Stimulated activated CD4-positive, alpha-beta T cell treated with anti-CD3 and anti-CD28 coated beads, Interleukin-4, amount 100 ng/mL, for 1 hour (primary cell): ENCODE measurements at regions not wholly inside any gene's neighbourhood (a gene's known extent, or its start where the extent isn't known, plus 50 kb on each side); places are given as distances from the start of the nearest gene placed in this dataset.
"Not testable (repeated sequence)": the region's sequence is repeated elsewhere in the genome, so short reads cannot be mapped to it uniquely, and the experiment has no call there.

Experiments
- DNase-seq: peaks from one replicate; pipeline ENCODE4 v3.0.0-alpha.2; 2020

DNA sequence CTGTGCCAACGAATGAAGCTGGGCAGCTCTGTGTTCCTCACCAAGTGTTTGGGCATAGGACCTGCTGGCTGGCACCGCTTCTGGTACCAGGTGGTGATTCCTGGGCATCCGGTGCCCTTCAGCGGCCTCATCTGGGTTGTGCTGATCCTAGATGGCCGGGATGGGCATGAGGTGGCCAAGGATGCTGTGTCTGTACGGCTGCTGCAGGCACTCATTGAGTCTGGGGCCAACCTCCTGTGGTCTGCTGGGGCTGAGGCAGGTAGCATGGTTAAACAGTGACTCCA, 96.1 kb upstream of the PLEKHM1 start:
- DNase-seq, result not testable (repeated sequence)

DNA sequence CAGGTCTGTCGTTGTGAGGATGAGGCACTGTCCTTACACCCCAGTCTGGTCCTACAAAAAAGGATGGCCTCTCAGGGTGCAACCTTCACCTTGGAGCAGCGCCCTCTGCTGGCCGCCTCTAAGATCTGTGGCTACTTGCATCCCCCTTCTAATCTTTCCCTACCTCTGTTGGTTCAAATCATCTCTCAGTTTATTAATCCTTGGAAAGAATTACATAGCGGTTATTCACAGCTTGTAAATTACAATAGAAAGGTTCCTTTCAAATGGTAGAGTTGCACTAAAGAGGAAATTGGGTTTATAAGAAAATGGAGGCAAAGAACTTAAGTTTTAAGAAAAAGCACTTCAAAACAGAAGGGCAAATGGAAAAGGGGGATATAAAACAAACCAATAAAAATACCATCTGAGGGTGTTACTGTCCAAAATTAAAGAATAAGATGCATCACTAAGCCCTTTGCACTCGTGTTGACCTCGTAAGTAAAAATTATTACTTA, 102.0 kb upstream of the PLEKHM1 start:
- DNase-seq, result peak; percentile 82

GRCh38 chr17:45596347-45596746, 105.8 kb upstream of the PLEKHM1 start:
- not testable (repeated sequence) for DNase-seq

- DNase-seq, result not testable (repeated sequence)
Measured at GRCh38 chr17:45600052-45601012, 109.8 kb upstream of the PLEKHM1 start.

GRCh38 chr17:45601013-45601412, 110.5 kb upstream of the PLEKHM1 start:
- DNase-seq, result not testable (repeated sequence)

DNA sequence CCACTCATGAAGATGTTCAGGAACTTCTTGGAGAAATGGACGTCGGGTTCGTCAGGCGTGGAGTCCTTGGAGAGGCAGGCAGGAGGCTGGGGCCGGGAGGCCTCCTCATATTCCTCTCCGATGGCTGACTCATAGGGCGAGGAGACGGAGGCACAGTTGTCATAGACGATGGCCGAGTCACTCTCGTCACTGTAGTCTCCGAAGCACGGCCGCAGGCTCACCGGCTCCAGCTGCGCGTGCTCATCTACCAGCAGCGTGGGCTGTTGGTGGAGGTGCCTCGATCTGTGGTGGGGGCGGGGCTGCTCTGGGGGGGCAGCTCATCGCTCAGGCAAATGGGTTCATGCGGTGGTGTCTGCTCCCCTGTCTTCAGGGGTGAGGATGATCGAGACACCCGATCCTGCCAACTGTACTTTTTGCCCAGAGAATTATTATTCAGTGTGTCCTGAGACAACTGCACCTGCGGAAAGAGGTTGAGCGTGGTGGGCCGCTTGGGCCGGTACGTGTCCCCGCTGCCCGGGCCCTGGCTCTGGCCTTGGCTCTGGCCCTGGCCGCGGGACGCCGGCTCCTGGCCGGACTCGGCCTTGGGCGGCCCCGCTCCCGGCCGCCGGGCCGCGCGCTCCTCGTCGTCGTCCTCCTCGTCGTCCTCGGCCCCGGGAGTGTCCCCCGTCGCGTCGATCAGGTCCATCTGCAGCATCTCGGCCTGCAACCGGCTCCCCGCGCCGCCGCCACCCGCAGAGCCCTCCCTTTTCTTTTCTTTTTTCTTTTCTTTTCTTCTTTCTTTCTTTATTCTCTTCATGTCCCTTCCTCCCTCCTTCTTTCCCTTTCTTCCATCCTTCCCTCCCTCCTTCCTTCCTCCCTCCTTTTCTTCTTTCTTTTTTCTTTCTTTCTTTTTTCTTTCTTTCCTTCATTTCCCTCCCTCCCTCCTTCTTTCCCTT, 111.4 kb upstream of the PLEKHM1 start:
- not testable (repeated sequence) for DNase-seq

DNA sequence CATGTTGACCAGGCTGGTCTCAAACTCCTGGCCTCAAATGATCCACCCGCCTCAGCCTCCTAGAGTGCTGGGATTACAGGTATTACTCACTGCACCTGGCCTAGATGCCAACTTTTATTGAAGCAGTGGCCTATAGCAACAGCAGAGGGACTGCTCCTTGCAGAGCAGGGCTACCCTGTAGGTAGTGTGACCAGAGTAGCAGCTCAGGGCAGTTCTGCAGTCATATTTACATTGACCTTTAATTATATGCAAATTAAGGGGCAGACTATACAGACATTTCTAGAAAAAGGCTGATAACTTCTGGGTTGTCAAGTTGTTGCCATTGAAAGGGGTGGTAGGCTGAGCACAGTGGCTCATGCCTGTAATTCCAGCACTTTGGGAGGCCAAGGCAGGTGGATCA, 115.2 kb upstream of the PLEKHM1 start:
- not testable (repeated sequence) for DNase-seq

DNA sequence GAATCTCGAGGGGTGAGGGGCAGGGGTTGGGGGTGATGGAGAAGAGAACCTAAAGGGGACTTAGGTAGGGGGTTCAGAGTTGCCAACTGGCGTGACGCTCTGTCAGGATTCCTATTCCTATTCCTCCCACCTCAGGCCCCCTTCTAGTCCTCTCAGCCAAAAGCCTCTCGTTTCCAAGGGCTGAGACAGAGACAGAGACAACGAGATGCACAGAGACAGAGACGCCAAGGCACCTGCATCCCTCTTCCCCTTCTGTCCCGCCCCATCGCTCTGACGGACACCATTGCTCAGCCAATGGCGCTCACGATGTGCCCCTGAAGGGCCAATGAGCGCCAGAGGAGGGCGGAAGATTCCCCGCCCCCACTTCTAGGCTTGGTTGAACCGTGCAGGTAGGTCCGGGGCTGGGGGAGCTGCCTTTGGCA, 129.5 kb upstream of the PLEKHM1 start:
- DNase-seq, result peak; percentile 84

DNA sequence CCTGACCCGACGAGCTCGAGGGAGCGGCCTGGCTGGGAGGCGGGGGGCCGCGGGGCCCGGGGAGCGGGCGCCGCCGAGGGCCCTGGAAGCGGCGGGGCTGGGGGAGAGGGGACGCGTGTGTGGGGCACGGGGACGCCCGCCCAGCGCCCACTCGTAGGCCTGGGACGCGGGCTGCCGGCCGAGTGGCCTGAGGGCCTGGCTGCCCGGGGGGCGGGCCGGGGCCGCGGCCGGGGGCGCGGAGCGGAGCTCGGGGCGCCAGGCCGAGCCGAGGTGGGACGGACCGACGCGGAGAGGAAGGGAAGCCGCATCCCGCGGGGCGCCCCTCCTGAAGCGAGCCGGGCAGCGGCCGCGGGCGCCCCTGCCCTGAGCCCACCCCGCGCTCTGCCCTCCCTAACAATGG, 129.9 kb upstream of the PLEKHM1 start:
- not testable (repeated sequence) for DNase-seq

- DNase-seq, result not testable (repeated sequence)
Measured at GRCh38 chr17:45621087-45621486, 130.6 kb upstream of the PLEKHM1 start.

- not testable (repeated sequence) for DNase-seq
Measured at GRCh38 chr17:45622295-45622694, 131.8 kb upstream of the PLEKHM1 start.

GRCh38 chr17:45628019-45628418, 137.5 kb upstream of the PLEKHM1 start:
- DNase-seq, result no peak

- no peak for DNase-seq
Measured at GRCh38 chr17:45631941-45632340, 141.4 kb upstream of the PLEKHM1 start.

DNA sequence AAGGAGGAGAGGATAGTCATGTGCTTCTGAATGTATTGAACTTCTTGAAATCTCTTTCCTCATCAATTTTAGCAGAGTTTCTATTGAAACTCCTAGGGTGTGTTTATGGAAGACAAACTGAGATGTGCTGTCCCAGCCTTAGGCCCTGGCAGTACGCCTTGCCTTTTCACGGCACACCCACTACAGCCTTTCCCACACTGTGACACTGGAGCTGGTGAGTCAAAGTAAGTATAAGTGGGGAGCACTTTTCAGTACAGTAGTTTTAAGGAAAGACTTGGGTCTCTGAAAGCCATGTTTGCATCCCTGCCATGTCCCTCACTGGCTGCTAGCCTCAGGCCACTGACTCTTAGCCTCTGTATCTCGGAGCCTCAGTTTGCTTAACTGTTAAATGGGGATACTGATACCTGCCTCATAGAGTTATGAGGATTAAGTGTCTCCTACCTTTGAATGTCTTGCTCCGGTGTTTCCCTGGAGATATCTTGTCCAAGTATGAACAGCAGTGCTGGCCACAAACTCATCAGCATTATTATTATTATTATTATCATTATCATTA, 144.7 kb upstream of the CRHR1 start:
- no peak for DNase-seq

DNA sequence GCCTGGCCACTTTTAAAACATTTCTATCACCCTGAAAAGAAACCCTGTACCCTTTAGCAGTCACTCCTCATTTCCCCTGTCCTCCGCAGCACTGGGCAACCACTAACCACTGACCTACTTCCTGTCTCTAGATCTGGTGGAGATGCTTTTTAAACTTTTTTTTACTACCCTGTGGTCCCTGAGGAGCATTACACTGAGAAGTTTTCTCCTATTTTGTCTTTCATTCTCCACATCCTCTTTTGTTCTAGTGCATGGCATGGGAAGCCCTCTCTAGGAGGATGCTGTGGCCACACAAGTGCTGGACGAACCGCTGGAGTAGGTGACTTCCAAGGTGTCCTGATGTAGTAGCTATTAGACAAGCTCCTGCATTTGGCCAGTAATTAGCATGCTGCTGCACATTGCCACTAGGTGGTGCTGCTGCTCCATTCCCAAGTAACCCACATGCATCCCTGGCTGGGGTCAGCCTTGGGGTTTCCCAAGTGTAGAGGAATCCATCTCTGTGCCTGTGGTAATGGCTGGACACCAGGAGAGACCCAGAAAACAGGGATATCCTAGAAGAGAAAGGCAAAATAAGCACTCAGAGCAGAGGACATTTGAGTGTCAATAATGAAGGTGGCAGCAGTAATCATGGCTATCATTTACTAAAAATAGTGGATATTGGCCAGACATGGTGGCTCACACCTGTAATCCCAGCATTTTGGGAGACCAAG, 143.8 kb upstream of the CRHR1 start:
- peak; percentile 75 for DNase-seq

- DNase-seq, result no peak
Measured at GRCh38 chr17:45641541-45641940, 142.6 kb upstream of the CRHR1 start.

DNA sequence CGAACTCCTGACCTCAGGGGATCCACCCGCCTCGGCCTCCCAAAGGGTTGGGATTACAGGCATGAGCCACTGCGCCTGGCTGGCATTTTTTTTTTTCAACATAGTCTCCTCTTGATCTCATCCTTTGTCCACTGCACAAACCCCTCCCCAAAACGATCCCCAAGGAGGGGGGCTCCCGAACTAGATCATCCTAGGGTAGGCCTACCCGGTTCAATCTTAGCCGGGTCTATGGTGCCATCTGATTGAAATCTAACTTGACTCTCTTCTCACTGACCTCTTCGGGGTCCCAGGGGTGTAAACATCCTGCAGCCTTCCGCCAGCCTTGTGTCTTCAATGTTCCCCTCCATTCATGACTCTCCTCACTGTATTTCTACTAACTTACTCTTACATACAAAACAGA, 140.5 kb upstream of the CRHR1 start:
- no peak for DNase-seq

- DNase-seq, result not testable (repeated sequence)
Measured at GRCh38 chr17:45644637-45645036, 139.5 kb upstream of the CRHR1 start.

DNA sequence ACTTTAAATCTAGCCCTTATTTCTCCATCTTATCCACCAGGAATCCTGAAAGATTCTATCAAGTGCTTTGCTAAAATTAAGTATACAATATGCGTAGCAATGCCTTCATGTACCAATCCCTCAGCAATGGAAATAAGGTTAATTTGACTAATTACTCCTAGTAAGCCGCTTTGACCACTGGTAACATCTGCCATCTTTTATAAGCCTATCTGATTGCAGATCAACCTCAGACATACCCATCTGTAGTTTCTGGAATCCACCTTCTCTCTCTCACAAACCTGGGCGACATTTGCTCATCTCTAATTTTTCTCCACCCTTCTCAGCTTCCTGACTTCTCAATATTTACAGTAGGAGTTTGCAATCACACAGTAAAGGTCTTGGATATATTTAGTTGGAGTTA, 138.8 kb upstream of the CRHR1 start:
- DNase-seq, result no peak

DNA sequence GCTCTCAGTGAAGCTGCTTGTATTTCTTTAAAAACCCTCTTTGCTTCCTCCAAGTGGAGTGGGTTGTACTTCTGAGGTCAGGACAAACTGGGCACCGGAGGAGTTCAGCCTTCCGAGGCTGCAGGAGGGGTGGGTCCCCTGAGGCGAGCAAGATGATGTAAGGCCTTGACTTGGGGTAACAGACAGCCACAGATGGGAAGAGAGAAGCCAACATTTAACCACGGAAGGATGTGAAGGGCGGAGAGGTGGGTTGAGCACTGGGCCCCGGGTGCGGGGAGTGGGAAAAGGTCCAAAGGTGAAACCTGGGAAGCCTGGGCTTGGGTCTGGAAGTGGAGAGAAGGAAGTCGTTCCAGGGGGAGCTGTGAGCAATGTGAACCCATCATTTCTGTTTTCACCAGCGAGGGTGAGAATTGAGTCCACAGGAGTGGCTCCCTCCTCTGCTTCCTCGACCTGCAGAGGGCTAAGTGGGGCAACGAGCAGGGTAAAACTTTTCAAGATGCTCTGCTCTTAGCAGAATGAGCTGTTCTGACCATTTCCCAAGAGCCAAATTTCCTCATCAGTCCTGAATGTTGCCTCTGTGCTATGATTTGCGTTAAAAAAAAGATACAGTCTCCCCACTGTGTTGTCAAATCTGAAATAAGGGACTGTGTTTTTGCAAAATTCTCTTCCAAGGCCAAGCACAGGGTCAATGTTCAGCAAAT, 137.7 kb upstream of the CRHR1 start:
- DNase-seq, result no peak

DNA sequence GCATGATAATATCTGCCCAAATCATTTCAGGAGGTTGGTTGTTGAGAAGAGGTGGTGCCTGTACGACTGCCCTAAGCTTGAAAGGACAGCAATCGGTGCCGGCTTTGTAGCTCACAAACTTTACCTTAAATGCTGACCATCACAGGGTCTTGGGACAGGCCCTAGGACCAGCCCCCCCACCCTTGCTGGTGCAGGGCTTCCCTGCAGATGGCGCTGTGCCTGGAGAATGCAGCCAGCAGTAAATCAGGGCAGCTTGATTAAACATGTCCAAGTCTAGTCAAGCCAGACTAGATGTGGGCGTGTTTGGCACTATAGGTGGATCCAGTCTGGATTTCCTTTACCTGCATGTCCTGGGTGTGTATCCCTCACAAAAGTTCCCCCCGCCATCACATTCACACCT, 135.5 kb upstream of the CRHR1 start:
- no peak for DNase-seq

DNA sequence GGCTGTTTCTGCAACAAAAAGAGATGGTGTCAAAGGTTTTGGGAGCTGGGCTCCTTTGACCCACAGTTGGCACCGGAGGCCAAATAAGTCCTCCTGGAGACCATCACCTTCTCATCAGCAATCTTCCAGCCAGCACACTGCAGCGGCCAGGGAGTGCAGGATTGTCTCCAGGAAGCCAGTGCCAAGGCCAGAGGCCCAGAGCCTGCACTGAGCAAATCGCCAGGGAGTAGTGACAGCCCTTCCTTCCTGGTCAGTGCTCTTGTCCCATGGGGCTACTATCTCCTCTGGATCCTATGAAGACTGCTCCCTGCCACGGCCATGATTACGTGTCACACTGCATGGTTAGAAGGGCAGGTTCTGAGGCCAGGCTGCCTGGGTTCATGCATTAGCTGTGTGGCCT, 134.3 kb upstream of the CRHR1 start:
- DNase-seq, result no peak
